ENCODE measurements at regions not wholly inside any gene's neighbourhood (a gene's known extent, or its start where the extent isn't known, plus 50 kb on each side); places are given as distances from the start of the nearest gene placed in this dataset.

DNA sequence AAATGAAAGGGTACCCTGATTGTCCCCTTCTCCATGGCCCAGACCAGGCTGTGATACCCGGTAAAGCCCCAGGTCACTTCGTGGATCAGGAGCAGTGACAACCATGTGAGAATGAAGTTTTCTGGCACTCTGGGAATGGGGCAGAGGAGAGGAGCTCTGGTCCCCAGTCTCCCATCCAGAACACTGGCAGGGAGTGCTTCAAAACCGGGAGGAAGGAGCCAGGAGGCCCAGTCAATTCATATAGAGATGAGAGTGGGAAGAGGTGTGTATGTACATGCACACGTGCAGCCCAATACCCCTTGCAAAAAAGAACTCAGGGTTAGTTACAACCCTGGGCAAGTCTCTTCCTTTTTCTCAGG, 101.4 kb upstream of the TLE3 start:
- Histone ChIP-seq H3K4me3 (no peak overlapping the region), H3K79me2 (ENCODE audit: control insufficient read depth, insufficient read depth, low read length) (no peaks in the 10 kb centered on the region), H3K4me2 (ENCODE audit: insufficient read depth, low read length) (no peak overlapping the region), H3K27ac (ENCODE audit: extremely low read depth, low read depth, low read length) (no peak overlapping the region), H2AFZ (ENCODE audit: low read depth, low read length) (no peak overlapping the region), H4K20me1 (replicated peaks; ENCODE audit: control insufficient read depth, insufficient read depth, low read length) (peaks cover 5% of the 10 kb centered on the region; the same call in 1 of the 2 replicates), H3K27me3 (ENCODE audit: control insufficient read depth in 2 of 2, insufficient read depth in 2 of 2, low read length in 2 of 2) (peaks cover 28 to 72% of the 10 kb centered on the region in 2 experiments), H3K9ac (ENCODE audit: insufficient read depth in 1 of 2, low read depth in 2 of 2, low read length in 2 of 2) (no peak overlapping the region), H3K4me1 (replicated peaks in 1 of 2; ENCODE audit: control insufficient read depth in 2 of 2, insufficient read depth in 2 of 2, low read length in 2 of 2) (peaks cover 6 to 14% of the 10 kb centered on the region in 2 experiments), H3K9me3 (replicated peaks; ENCODE audit: control insufficient read depth, insufficient read depth, low read depth, low read length) (no peaks in the 10 kb centered on the region), H3K9me1 (ENCODE audit: control insufficient read depth, insufficient read depth, low read length) (no peaks in the 10 kb centered on the region), H3K36me3 (ENCODE audit: control insufficient read depth, insufficient read depth, low read length) (no peaks in the 10 kb centered on the region)
- ATAC-seq (no peak), FAIRE-seq (no peak), DNase-seq (ENCODE audit: extremely low read depth in 1 of 4, low spot score in 3 of 4) (no peak)
- ChIA-PET POLR2A (interaction anchor here (0.6 to 1.1 kb wide), 3 partner anchors 14 to 42 kb away, joined by 3 to 5 read pairs (median 3); no protein-coding TSS in a partner anchor), CTCF (ENCODE audit: low intra/inter-chr PET ratio) (no interaction called here)
- intact Hi-C loops (cut with micrococcal nuclease), result no loop called here
- in situ Hi-C loops (cut with MboI), result no loop called here
- WGBS (ENCODE audit: insufficient coverage, low coverage, missing lambda C conversion rate), result 3% methylated on average over 4 of the region's 4 CpGs
- BruUV-seq (replicated peaks), result no TSS peak
- TF ChIP-seq ETV1 (tag; conservative IDR thresholded peaks at IDR 0.05; ENCODE audit: low read depth), result no peak
- TF ChIP-seq, protein P1, sequence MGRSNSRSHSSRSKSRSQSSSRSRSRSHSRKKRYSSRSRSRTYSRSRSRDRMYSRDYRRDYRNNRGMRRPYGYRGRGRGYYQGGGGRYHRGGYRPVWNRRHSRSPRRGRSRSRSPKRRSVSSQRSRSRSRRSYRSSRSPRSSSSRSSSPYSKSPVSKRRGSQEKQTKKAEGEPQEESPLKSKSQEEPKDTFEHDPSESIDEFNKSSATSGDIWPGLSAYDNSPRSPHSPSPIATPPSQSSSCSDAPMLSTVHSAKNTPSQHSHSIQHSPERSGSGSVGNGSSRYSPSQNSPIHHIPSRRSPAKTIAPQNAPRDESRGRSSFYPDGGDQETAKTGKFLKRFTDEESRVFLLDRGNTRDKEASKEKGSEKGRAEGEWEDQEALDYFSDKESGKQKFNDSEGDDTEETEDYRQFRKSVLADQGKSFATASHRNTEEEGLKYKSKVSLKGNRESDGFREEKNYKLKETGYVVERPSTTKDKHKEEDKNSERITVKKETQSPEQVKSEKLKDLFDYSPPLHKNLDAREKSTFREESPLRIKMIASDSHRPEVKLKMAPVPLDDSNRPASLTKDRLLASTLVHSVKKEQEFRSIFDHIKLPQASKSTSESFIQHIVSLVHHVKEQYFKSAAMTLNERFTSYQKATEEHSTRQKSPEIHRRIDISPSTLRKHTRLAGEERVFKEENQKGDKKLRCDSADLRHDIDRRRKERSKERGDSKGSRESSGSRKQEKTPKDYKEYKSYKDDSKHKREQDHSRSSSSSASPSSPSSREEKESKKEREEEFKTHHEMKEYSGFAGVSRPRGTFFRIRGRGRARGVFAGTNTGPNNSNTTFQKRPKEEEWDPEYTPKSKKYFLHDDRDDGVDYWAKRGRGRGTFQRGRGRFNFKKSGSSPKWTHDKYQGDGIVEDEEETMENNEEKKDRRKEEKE (IDR thresholded peaks at IDR 0.05; ENCODE audit: borderline replicate concordance in 1 of 2, control insufficient read depth in 1 of 2, low read depth in 2 of 2, low read length in 1 of 2), result no peak
- TF ChIP-seq, protein P2, sequence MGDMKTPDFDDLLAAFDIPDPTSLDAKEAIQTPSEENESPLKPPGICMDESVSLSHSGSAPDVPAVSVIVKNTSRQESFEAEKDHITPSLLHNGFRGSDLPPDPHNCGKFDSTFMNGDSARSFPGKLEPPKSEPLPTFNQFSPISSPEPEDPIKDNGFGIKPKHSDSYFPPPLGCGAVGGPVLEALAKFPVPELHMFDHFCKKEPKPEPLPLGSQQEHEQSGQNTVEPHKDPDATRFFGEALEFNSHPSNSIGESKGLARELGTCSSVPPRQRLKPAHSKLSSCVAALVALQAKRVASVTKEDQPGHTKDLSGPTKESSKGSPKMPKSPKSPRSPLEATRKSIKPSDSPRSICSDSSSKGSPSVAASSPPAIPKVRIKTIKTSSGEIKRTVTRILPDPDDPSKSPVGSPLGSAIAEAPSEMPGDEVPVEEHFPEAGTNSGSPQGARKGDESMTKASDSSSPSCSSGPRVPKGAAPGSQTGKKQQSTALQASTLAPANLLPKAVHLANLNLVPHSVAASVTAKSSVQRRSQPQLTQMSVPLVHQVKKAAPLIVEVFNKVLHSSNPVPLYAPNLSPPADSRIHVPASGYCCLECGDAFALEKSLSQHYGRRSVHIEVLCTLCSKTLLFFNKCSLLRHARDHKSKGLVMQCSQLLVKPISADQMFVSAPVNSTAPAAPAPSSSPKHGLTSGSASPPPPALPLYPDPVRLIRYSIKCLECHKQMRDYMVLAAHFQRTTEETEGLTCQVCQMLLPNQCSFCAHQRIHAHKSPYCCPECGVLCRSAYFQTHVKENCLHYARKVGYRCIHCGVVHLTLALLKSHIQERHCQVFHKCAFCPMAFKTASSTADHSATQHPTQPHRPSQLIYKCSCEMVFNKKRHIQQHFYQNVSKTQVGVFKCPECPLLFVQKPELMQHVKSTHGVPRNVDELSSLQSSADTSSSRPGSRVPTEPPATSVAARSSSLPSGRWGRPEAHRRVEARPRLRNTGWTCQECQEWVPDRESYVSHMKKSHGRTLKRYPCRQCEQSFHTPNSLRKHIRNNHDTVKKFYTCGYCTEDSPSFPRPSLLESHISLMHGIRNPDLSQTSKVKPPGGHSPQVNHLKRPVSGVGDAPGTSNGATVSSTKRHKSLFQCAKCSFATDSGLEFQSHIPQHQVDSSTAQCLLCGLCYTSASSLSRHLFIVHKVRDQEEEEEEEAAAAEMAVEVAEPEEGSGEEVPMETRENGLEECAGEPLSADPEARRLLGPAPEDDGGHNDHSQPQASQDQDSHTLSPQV (IDR thresholded peaks at IDR 0.05), result no peak
- TF ChIP-seq POU5F1 (IDR thresholded peaks at IDR 0.05; ENCODE audit: borderline replicate concordance, low read depth, low read length, partially characterized antibody), result no peak
- TF ChIP-seq, protein P3, sequence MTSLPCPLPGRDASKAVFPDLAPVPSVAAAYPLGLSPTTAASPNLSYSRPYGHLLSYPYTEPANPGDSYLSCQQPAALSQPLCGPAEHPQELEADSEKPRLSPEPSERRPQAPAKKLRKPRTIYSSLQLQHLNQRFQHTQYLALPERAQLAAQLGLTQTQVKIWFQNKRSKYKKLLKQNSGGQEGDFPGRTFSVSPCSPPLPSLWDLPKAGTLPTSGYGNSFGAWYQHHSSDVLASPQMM (CRISPR knock-in tag; IDR thresholded peaks at IDR 0.05), result no peak
- TF ChIP-seq CBX8 (IDR thresholded peaks at IDR 0.05; ENCODE audit: borderline replicate concordance, extremely low read depth, low read depth, low read length, poor library complexity, severe bottlenecking), result no peak
- TF ChIP-seq, protein P4, sequence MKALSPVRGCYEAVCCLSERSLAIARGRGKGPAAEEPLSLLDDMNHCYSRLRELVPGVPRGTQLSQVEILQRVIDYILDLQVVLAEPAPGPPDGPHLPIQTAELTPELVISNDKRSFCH (CRISPR knock-in tag; IDR thresholded peaks at IDR 0.05), result no peak
- TF ChIP-seq, protein P4 (tag; IDR thresholded peaks at IDR 0.05), result no peak
- TF ChIP-seq NELFE (IDR thresholded peaks at IDR 0.05; ENCODE audit: insufficient read depth, insufficient read length), result no peak
- no peak for TF ChIP-seq MTA1 (IDR thresholded peaks at IDR 0.05; ENCODE audit: borderline replicate concordance)
- TF ChIP-seq BDP1 (IDR thresholded peaks at IDR 0.05; ENCODE audit: insufficient read depth, insufficient read length), result no peak
